GM13977 (cell line): ENCODE measurements at regions not wholly inside any gene's neighbourhood (a gene's known extent, or its start where the extent isn't known, plus 50 kb on each side); places are given as distances from the start of the nearest gene placed in this dataset.

Experiments used
- DNase-seq: peaks from one replicate; pipeline ENCODE4 v3.0.0; 2012; ENCODE audit warnings: low spot score
- CTCF ChIP-seq: IDR thresholded peaks from 2 replicates; pipeline ENCODE4 v1.5.1; 2012; ENCODE audit warnings: mild to moderate bottlenecking, control low read depth; ENCODE audit not compliant: insufficient read depth; ENCODE audit errors: extremely low read depth, missing control alignments
- in situ Hi-C: fragments of 300-500 bp; cut with MboI; formaldehyde crosslinking; loops from one replicate; pipeline ENCODE4 v1.12.0; 2022; ENCODE audit warnings: low sequenced_read_pairs, low pct_unique_long_range_greater_than_20kb, mixed read lengths, inconsistent platforms; ENCODE audit not compliant: unreplicated experiment

- in situ Hi-C loops: no loop called here
- DNase-seq: no peak
- no peak for TF ChIP-seq CTCF
These were observed 1107.2 kb downstream of the TECRL start for GRCh38 chr4:63302078-63302477.

- DNase-seq: no peak
- in situ Hi-C loops: no loop called here
- peak; percentile 31 for TF ChIP-seq CTCF
These were observed 1112.5 kb downstream of the TECRL start for GRCh38 chr4:63296773-63297172.

- in situ Hi-C loops: no loop called here
- DNase-seq: no peak
- no peak for TF ChIP-seq CTCF
These were observed 1133.8 kb downstream of the TECRL start for GRCh38 chr4:63275491-63275890.

- DNase-seq: no peak
- in situ Hi-C loops: no loop called here
- no peak for TF ChIP-seq CTCF
These were observed 1140.1 kb downstream of the TECRL start for GRCh38 chr4:63269156-63269555.

- DNase-seq: no peak
- no peak for TF ChIP-seq CTCF
- in situ Hi-C loops: no loop called here
These were observed 1175.6 kb downstream of the TECRL start for GRCh38 chr4:63233671-63234070.

GRCh38 chr4:63232058-63232457 lies 1177.2 kb downstream of the TECRL start:
- in situ Hi-C loops: no loop called here
- no peak for DNase-seq
- TF ChIP-seq CTCF: no peak

- no peak for TF ChIP-seq CTCF
- no peak for DNase-seq
- in situ Hi-C loops: no loop called here
These were observed 1183.0 kb downstream of the TECRL start for GRCh38 chr4:63226229-63226628.
